B cell (primary cell): ENCODE measurements at regions not wholly inside any gene's neighbourhood (a gene's known extent, or its start where the extent isn't known, plus 50 kb on each side); places are given as distances from the start of the nearest gene placed in this dataset.

Source experiments
- ATAC-seq: fragments of 200-7000 bp; cut with Tn5 transposase; one replicate; pipeline ENCODE4 v1.10.0; 2021; ENCODE audit warnings: low read depth, mild to moderate bottlenecking, moderate number of reproducible peaks, moderate library complexity
- CTCF ChIA-PET: fragments of 350-600 bp; sonication (Branson Sonifier 250); formaldehyde crosslinking; loops from one replicate; lab custom pipeline; 2021; ENCODE audit warnings: antibody characterized with exemption, inconsistent platforms; lab: Charles Lee
- POLR2A ChIA-PET: fragments of 350-600 bp; sonication (Branson Sonifier 250); formaldehyde crosslinking; loops from one replicate; lab custom pipeline; 2021; ENCODE audit warnings: antibody characterized with exemption; lab: Charles Lee
- DNase-seq: peaks from one replicate; pipeline ENCODE4 v3.0.0; 2013
- H2AFZ ChIP-seq: 2 replicates; pipeline ENCODE4 v1.6.1; 2012; ENCODE audit warnings: mild to moderate bottlenecking, low read depth, low read length; ENCODE audit not compliant: insufficient read depth, poor library complexity, severe bottlenecking
- H3K27ac ChIP-seq, 2 donors: 1 replicate in 1 of 2; 2 replicates in 1 of 2; pipeline ENCODE4 v1.5.1; 2012 to 2013; ENCODE audit warnings: low read length in 2 of 2, mild to moderate bottlenecking in 2 of 2, moderate library complexity in 1 of 2
- H3K27me3 ChIP-seq, 4 experiments: fragments of 200-600 bp in 1 of 4; sonication (generic) in 1 of 4; replicated peaks in 1 of 4; 1 replicate in 2 of 4; 2 replicates in 2 of 4; pipeline versions ENCODE4 v1.6.1 to v1.7.0; 2013 to 2016; ENCODE audit warnings: low read length in 3 of 4, mild to moderate bottlenecking in 2 of 4, mixed read lengths in 1 of 4, moderate library complexity in 1 of 4; ENCODE audit not compliant: insufficient read depth in 4 of 4, control insufficient read depth in 3 of 4; ENCODE audit errors: control extremely low read depth in 1 of 4
- H3K36me3 ChIP-seq, 2 experiments: replicated peaks in 1 of 2; 1 replicate in 1 of 2; 2 replicates in 1 of 2; pipeline versions ENCODE4 v1.6.1 to v1.7.1; 2013; ENCODE audit warnings: low read length in 1 of 2; ENCODE audit not compliant: insufficient read depth in 2 of 2, control insufficient read depth in 1 of 2; ENCODE audit errors: control extremely low read depth in 1 of 2, extremely low read depth in 1 of 2
- H3K4me1 ChIP-seq, 2 donors: fragments of 200-600 bp in 1 of 2; sonication (generic) in 1 of 2; 1 replicate in 1 of 2; 2 replicates in 1 of 2; pipeline versions ENCODE4 v1.5.1 to v1.6.1; 2013 to 2017; ENCODE audit warnings: low read length in 2 of 2; ENCODE audit not compliant: control insufficient read depth in 2 of 2, insufficient read depth in 2 of 2
- H3K4me2 ChIP-seq: replicated peaks from 2 replicates; pipeline ENCODE3; 2012; ENCODE audit warnings: mild to moderate bottlenecking, low read depth, low read length; ENCODE audit not compliant: poor library complexity, severe bottlenecking
- H3K4me3 ChIP-seq, 5 experiments: fragments of 200-600 bp in 1 of 5; sonication (generic) in 1 of 5; 1 replicate in 3 of 5; 2 replicates in 2 of 5; pipeline versions ENCODE4 v1.5.1 to v1.7.0; 2011 to 2016; ENCODE audit warnings: low read length in 4 of 5, mild to moderate bottlenecking in 4 of 5, low read depth in 2 of 5, control low read depth in 1 of 5, moderate library complexity in 1 of 5; ENCODE audit not compliant: insufficient read depth in 1 of 5; ENCODE audit errors: control extremely low read depth in 1 of 5, extremely low read depth in 1 of 5
- H3K79me2 ChIP-seq: fragments of 200-600 bp; sonication (generic); one replicate; pipeline ENCODE4 v1.6.0; 2016; ENCODE audit warnings: low read length; ENCODE audit not compliant: control insufficient read depth, insufficient read depth
- H3K9ac ChIP-seq: fragments of 200-600 bp; sonication (generic); 2 replicates; pipeline ENCODE4 v1.6.1; 2017; ENCODE audit warnings: mild to moderate bottlenecking, low read length, moderate library complexity
- H3K9me3 ChIP-seq, 3 donors: one replicate each; pipeline versions ENCODE4 v1.6.1 to v1.7.1; 2013; ENCODE audit warnings: low read length in 2 of 3; ENCODE audit not compliant: control insufficient read depth in 2 of 3, insufficient read depth in 1 of 3; ENCODE audit errors: control extremely low read depth in 1 of 3
- H4K20me1 ChIP-seq: 2 replicates; pipeline ENCODE4 v1.6.0; 2012; ENCODE audit warnings: mild to moderate bottlenecking, low read length; ENCODE audit not compliant: insufficient read depth, control insufficient read depth, poor library complexity, severe bottlenecking
- H3K27ac Mint-ChIP-seq: one replicate; pipeline ENCODE4 v1.8.0; 2021; ENCODE audit warnings: mixed read lengths
- H3K27me3 Mint-ChIP-seq: one replicate; pipeline ENCODE4 v1.8.0; 2021; ENCODE audit warnings: mixed read lengths
- H3K4me1 Mint-ChIP-seq: one replicate; pipeline ENCODE4 v1.8.0; 2021; ENCODE audit warnings: mixed read lengths
- H3K4me3 Mint-ChIP-seq: one replicate; pipeline ENCODE4 v1.8.0; 2021; ENCODE audit warnings: mixed read lengths
- H3K9me3 Mint-ChIP-seq: one replicate; pipeline ENCODE4 v1.8.0; 2022; ENCODE audit warnings: mixed read lengths; ENCODE audit not compliant: insufficient read depth
- EZH2 ChIP-seq: IDR thresholded peaks from 2 replicates; pipeline ENCODE4 v1.6.1; 2012; ENCODE audit warnings: borderline replicate concordance, low read depth, mild to moderate bottlenecking, moderate library complexity, low read length; ENCODE audit not compliant: insufficient read depth, poor library complexity, severe bottlenecking
- WGBS: methylation state at CpG from one replicate; pipeline ENCODE4 v1.1.5; 2013; ENCODE audit warnings: missing lambda C conversion rate; ENCODE audit not compliant: insufficient coverage; 5-methylcytosine and 5-hydroxymethylcytosine counted together
- intact Hi-C: fragments of 100-400 bp; cut with micrococcal nuclease; formaldehyde crosslinking; loops from one replicate; pipeline ENCODE4 v1.10.0; 2022
- TF ChIP-seq, protein P1 (sequence below): fragments of 200-600 bp; IDR thresholded peaks from one replicate; pipeline ENCODE4 v1.8.0; 2022; ENCODE audit warnings: antibody characterized with exemption, mild to moderate bottlenecking

DNA sequence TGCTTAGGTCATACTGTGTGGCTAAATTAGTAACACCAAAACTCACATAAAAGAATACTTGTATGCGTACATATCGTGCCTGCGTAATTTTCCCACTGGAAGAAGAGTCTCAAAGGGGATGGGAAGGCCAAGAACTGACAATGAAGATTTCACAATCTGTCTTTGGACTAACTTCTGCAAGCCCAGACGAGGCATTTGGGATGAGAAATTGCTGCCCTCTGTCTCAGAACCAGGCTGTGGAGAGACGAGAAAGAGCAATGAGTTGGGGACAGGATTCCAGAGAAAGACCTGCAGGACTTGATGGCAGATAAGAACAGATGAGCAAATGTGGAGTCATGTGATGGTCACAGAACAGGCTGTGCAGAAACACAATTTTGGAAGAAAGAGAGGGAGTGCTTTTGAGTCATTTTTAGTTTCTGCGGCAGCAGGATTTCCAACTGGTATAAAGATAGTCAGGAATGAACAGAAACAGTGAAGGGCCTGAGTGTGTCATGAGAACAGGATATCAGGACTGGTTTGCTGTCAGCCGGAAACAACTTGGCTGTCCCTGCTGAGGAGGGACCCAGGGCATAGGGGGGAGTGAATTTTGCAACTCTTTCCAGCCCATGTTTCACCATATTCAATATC, 82.7 kb upstream of the CTSC start:
- H3K27ac Mint-ChIP-seq, result no peak overlapping the region
- H3K27me3 ChIP-seq, result no peaks in the 10 kb centered on the region
- no peak overlapping the region for H3K4me3 Mint-ChIP-seq
- H3K36me3 ChIP-seq, result no peaks in the 10 kb centered on the region
- no peak overlapping the region for H3K27ac ChIP-seq
- WGBS, result 95% methylated on average over 4 of the region's 7 CpGs
- CTCF ChIA-PET, result no interaction called here
- no peak overlapping the region for H3K9ac ChIP-seq
- H3K27me3 Mint-ChIP-seq, result no peaks in the 10 kb centered on the region
- POLR2A ChIA-PET, result no interaction called here
- intact Hi-C loops, result no loop called here
- H4K20me1 ChIP-seq, result no peaks in the 10 kb centered on the region
- no peak for TF ChIP-seq EZH2
- TF ChIP-seq, protein P1, sequence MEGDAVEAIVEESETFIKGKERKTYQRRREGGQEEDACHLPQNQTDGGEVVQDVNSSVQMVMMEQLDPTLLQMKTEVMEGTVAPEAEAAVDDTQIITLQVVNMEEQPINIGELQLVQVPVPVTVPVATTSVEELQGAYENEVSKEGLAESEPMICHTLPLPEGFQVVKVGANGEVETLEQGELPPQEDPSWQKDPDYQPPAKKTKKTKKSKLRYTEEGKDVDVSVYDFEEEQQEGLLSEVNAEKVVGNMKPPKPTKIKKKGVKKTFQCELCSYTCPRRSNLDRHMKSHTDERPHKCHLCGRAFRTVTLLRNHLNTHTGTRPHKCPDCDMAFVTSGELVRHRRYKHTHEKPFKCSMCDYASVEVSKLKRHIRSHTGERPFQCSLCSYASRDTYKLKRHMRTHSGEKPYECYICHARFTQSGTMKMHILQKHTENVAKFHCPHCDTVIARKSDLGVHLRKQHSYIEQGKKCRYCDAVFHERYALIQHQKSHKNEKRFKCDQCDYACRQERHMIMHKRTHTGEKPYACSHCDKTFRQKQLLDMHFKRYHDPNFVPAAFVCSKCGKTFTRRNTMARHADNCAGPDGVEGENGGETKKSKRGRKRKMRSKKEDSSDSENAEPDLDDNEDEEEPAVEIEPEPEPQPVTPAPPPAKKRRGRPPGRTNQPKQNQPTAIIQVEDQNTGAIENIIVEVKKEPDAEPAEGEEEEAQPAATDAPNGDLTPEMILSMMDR, result no peak
- no peak overlapping the region for H3K4me2 ChIP-seq
- no peaks in the 10 kb centered on the region for H3K4me1 ChIP-seq
- DNase-seq (no peak), ATAC-seq (no peak)
- no peaks in the 10 kb centered on the region for H3K4me1 Mint-ChIP-seq
- no peaks in the 10 kb centered on the region for H3K79me2 ChIP-seq
- no peaks in the 10 kb centered on the region for H3K9me3 Mint-ChIP-seq
- no peak overlapping the region for H3K4me3 ChIP-seq
- H3K9me3 ChIP-seq, result no peaks in the 10 kb centered on the region
- no peak overlapping the region for H2AFZ ChIP-seq

- H3K27me3 ChIP-seq, result no peaks in the 10 kb centered on the region
- no peaks in the 10 kb centered on the region for H3K9me3 ChIP-seq
- ChIA-PET CTCF (no interaction called here), POLR2A (no interaction called here)
- no peak overlapping the region for H3K9ac ChIP-seq
- no peak overlapping the region for H3K27ac Mint-ChIP-seq
- H3K9me3 Mint-ChIP-seq, result no peaks in the 10 kb centered on the region
- DNase-seq (no peak), ATAC-seq (no peak)
- H3K4me2 ChIP-seq, result no peak overlapping the region
- TF ChIP-seq, protein P1, result no peak
- no peak for TF ChIP-seq EZH2
- no peak overlapping the region for H3K27ac ChIP-seq
- H3K4me3 ChIP-seq, result no peak overlapping the region
- intact Hi-C loops, result no loop called here
- H4K20me1 ChIP-seq, result no peaks in the 10 kb centered on the region
- no peaks in the 10 kb centered on the region for H3K36me3 ChIP-seq
- H3K79me2 ChIP-seq, result no peaks in the 10 kb centered on the region
- WGBS, result no CpG with 5 or more reads among the region's 3 CpGs
- no peak overlapping the region for H2AFZ ChIP-seq
- peaks cover 11% of the 10 kb centered on the region for H3K4me1 Mint-ChIP-seq
- H3K27me3 Mint-ChIP-seq, result peaks cover 4% of the 10 kb centered on the region
- H3K4me1 ChIP-seq, result peaks cover 4% of the 10 kb centered on the region in 2 donors
- no peak overlapping the region for H3K4me3 Mint-ChIP-seq
Measured at GRCh38 chr11:88418508-88418907, 81.0 kb upstream of the CTSC start.
